Activated CD4-positive, alpha-beta T cell treated with anti-CD3 and anti-CD28 coated beads, Interleukin-2, Interleukin-6, amounts not matched to agents 100 ng/mL and 50 ng/mL, durations not matched to agents 16 hours and 8 hours (primary cell): ENCODE measurements at regions not wholly inside any gene's neighbourhood (a gene's known extent, or its start where the extent isn't known, plus 50 kb on each side); places are given as distances from the start of the nearest gene placed in this dataset.
"Not testable (repeated sequence)": the region's sequence is repeated elsewhere in the genome, so short reads cannot be mapped to it uniquely, and the experiment has no call there.

ENCODE experiments used
- DNase-seq: peaks from one replicate; pipeline ENCODE4 v3.0.0-alpha.2; 2020

DNA sequence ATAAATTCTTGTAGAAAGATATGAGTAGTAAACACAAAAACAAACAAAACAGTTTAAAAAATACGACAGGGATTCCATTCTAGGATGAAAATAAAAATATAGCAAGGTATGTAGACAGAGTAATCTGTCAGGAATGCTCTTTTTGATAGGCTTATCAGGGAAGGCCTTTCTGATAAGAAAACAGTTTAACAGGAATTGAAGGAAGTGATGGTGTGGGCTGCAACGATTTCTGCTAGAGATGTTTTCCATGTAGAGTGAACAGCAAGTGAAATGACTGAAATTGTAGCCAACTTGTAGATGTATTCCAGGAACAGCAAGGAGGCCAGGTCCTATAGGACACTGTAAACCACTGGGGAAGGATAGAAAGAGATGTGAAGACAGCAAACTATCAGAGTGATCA lies 689.7 kb upstream of the GJE1 start:
- DNase-seq, result no peak

DNA sequence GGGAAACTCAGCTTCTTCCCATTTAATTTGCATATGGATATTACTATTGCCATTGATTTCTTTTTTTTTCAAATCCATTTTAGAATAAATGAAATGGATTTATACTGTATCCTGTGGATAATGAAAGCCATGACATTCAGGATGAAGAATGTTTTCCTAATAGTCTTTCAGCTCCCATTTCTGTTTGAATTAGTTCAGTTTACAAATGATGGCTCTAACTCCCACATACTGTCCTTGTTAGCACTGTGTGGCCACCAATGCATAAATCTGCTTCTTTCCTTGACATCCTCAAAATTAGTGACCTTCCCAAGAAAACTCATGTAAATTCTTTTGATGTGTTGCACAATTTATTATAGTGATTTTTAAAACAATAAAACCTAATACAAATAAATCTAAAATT lies 693.2 kb upstream of the GJE1 start:
- DNase-seq, result no peak

DNA sequence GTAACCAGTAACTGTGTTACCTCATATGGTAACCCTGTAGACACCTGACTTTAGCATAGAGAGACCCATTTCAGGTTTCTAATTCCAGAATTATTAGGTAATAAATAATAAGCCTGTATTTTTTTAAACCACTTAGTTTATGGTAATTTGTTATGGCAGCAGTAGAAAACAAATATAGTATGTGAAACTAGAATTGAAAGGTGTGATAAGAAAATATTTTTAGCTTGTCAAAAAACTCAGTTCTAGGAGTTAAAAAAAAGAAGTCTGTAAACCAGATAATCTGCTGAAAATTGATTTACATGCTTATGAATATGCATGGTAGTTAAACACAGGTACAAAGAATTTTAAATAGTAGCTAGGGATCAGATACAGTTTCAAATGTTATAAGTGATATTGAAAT lies 695.0 kb upstream of the GJE1 start:
- no peak for DNase-seq

DNA sequence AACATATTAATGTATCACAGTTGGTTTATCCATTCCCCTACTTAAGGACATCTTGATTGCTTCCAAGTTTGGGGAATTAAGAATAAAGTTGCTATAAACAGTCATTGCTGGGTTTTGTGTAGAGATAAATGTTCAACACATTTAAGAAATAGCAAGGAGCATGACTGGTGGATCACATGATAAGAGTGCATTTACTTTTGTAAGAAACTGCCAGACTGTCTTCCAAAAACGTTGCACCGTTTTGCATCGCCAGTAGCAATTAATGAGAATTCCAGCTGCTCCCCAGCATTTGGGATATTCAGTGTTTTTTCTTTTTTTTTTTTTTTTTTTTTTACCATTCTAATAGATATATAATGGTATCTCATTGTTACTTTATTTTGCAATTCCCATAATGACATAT lies 695.7 kb upstream of the GJE1 start:
- no peak for DNase-seq

DNA sequence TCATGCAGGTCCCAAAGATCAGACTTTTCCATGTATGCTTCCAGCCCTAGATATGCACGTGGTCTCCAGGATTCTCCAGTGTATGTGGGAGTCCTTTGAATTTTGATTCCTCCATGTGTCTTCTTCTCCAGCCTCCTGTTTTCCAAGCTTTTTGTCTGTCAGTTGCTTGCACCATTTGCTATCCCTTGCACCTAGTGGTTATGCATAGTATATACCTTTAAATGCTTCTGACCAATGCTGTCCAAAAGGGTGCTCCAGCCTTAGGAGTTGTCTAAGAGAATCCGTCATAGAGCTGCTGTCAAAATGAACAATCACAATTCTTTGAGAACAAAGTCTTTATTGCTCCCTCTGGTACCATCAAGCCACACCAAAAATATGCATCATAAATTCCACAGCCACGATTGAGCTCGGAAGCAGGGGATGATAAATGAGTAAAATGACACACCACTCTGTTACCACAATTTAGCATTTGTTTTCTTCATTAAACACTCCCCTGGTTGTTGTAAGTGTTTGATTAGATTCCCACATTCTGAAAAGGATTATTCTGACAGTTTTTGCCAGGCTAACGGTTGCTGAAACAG lies 706.2 kb upstream of the GJE1 start:
- no peak for DNase-seq

DNA sequence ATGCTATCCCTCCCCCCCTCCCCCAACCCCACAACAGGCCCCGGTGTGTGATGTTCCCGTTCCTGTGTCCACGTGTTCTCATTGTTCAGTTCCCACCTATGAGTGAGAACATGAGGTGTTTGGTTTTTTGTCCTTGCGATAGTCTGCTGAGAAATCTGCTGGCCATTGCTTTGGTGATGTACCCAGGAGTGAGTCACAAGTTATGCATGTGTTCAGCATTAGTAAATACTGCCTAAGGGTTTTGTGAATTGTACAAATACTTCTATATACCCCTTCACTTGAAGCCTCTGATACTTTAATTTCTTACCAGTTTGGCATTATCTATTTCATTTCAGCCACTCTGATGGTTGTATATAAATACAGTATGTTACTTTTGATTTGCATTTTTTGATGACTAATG lies 711.3 kb upstream of the GJE1 start:
- no peak for DNase-seq

DNA sequence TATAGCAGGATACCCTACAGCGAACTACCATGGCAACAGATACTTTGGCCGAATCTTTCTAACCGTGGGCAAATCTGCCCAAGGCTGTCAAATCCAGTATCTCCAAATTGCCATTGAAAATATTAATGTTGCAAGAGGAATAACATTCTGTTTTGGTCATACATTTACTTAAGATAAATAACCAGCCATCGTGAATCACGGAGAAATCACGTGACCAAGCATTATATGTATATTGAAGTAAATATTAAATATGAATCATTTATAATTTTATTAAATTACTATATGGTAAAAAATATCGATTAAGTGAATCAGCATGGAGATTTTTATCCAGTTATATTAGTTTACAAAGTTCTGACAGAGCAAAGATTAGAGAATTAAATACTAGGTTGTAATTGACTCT lies 714.6 kb upstream of the GJE1 start:
- no peak for DNase-seq

DNA sequence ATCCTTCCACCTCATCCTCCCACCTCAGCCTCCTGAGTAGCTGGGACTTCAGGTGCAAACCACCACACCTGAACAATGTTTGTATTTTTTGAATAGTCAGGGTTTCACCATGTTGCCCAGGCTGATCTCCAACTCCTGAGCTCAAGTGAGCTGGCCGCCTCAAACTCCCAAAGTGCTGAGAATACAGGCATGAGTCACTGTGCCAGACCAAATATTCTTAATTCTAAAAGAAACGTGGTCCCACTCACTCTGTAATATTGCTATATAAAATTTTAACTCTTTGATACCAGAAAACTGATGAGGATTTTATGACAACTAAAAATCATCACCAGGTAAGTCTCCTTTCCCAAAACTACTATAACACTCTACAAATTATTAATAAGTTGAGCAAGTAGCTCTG lies 716.8 kb upstream of the GJE1 start:
- DNase-seq, result no peak

DNA sequence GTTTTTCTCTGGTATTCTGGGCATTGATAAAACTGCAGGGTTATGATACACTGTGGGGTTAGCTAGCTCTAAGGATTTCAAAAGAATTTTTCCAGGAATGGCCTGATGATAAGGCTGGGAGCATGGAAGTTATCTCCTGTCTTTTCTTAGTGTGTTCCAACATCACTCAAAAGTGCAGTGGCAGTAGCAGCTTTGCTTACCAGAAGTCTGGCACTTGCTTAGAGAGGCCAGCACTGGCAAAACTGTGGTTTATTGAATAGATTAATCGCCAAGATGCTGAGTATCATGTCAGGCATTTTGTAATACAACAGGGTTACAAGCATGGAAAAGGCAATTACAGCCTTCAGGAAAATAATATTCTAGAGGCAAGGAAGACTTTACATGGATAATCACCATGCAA lies 719.5 kb upstream of the GJE1 start:
- DNase-seq, result no peak

DNA sequence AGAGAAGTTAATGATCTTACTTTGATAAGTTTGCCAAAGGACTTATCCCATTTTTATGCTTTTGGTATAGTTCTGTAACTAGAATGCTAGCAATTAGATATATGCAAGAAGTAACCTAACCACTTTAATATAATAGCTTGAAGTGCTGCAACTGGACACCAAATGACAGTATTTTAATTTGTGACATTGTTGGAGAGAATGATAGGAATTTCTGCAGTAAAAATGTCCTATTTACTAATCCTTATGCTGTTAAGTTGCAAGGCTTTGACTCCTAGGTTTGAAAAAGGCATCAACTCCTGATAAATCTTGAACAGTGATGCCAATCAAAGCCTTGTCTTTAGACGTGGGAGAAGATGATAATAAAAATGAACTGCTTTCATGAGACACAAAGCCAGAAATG lies 726.0 kb upstream of the GJE1 start:
- DNase-seq, result no peak

DNA sequence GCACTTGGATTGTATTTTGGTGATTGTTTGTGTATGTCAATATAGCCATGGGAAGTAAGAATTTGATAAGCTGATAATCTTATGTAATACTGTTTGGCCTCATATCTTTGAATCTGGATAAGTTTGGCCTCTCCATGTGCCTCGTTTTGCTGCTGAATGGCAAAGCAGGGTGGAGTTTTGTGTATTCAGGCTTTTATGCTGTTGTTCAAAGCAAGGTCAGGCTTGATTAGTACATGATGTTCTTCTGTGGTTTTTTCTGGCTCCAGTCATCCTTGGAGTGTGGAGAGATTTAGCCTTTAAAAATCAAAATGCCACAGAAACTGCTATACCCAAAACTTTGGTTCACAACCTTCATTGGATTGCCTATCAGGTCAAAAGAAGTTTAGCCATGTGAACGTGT lies 728.9 kb upstream of the GJE1 start:
- no peak for DNase-seq

DNA sequence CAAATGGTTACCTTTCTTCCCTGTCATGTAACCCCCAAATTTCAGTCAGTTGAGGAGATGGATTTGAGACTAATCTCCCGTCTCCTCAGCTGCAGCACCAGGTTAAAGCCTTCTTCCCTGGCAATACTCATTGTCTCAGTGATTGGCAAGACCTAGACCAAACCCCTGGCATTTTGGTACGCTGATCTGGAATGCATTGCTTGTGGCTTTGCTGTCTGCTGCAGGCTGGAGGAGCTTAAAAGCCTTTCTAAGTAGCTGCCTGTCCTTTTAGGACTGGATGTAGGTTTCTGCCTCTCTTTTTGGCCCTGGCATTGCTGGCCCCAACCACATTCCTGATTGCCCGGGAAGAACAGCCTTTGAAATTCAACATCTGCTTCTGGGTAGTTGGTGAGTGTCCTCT lies 729.6 kb upstream of the GJE1 start:
- DNase-seq, result no peak

DNA sequence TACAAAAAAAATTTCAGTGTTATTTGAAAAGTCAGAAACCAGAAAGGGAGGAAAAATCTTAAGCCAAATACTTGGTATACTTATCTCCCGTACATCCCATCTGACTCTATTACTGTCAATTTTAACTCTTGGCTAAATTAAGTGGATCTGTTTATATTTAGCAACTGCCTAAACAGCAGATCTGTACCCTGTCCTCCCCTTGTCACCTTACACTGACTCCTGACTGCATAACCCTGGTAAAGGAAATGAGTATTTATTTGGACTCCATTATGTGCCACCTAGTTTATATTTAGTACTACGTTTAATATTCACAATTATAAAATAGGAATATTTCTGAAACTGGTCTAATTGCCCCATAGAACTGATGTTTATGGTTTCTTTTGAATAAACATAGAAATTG lies 730.2 kb upstream of the GJE1 start:
- DNase-seq, result no peak

DNA sequence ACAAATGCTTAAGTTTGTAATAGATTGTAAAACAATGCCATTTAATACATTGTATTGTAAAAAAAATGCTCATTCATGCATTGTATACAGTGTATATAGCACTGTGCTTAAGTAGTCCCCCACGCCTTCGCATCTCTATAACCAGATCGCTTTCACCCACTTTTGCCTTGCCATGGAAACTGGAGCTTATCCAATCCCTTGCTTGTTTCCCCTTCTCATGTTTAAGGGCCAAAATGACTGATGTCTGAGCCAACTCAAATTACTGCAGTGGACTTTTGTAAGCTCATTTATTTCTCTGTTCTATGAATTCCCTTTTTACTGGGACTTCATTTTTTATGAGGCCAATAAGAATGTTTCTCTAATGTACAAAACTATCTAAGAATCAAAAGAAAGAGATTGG lies 730.9 kb upstream of the GJE1 start:
- DNase-seq, result no peak

DNA sequence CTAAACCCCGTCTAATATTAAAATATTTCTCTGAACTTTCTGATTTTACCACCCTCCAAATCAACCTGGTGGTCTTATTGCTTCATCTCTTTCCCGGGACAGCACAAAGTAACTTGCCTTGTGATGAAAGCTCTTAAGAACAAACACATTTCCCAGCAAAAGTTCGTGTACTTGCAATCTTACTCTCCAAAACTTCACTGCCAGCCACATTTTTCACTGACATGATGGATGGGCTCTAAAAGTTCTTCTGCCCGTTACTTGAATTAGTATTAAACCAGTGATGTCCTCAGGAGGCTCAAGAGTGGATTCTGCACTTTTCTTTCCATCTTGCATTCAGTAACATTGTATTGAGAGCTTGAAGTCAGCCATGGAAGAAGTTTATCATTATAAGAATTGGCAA lies 731.6 kb upstream of the GJE1 start:
- DNase-seq, result no peak

DNA sequence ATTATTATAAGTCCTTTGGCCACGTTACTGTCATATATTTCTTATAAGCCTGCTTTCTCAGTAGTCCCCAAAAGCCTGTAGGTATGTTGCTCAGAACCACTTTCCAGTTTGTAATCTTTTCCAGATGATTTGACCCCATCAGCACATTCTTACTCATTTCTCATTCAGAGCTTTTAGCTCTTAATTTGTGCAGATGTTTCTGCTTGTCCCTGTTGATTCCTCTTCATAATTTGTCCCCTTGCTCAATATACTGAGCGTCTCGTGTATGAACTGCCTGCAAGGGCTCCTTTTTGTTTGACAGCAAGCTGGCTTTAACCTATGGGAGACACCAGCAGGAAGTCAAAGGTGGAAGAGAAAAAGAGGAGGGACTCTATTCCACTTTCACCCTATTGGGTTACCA lies 733.8 kb upstream of the GJE1 start:
- no peak for DNase-seq

DNA sequence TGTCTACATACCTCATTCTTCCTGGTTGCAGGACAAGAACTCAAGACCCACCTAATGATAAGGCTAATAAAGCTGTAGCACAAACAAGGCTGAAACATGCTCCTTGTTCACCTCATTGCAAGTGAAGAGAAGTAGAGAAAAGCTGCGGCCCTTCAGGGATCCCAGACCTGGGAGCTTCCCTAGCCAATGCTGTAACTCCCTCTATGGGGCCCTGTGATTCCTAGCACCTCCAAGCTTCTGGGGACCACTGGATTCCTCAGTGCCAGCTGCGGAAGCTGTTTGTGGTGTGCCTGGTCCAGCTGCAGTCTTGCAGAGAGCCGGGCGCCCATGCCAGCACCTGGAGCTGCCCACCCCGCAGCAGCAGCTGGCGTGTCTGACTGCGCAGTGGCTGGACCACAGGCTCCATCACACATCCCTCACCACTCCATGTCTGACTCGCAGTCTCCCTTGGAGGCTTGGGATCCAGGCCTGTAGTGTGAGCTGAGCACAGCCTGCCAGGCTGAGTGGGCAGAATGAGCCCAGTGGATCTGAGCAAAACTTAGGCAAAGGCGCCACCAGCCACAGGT lies 737.2 kb upstream of the GJE1 start:
- no peak for DNase-seq

DNA sequence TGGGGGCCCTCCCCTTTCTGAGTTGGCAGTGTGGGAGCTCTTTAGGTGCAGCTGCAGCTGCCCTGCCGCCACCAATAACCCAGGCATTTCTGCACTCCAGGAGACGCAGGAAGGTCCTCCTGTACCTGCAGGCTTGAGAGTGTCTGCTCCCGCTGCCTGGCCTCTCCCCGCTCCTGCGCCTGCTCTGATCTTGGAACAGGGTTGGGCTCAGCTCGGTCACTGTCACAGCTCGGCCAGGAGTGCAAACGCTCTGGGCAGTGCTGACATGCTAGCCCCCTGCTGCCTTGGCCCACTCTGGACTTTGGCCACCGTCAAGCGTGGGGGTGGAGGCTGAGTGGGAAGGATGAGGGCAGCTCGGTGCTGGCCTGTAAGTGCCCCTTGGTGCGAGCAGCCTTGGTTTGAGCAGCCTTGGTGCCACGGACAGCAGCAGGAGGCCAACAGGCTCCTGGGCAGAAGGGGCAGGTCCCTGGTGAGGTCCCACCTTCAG lies 738.1 kb upstream of the GJE1 start:
- no peak for DNase-seq

DNA sequence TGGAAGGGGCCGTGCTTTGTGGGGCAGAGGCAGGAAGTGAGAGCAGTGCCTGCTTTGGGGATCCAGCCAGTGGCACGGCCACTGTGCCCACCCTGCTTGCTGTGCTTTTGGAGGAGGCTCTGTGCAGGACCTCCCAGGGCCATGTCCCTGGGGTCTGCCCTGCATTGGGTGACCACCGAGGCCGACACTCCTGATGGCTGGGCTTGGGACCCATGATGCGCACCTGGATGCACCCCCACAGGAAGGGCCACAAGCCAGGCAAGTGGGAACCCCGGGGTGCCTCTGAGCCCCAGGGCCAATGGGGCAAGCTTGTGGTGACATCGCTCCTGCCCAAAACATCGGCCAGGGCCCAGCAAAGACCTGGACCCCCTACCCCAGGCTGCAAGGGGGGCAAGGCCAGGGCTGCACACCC lies 738.6 kb upstream of the GJE1 start:
- no peak for DNase-seq

DNA sequence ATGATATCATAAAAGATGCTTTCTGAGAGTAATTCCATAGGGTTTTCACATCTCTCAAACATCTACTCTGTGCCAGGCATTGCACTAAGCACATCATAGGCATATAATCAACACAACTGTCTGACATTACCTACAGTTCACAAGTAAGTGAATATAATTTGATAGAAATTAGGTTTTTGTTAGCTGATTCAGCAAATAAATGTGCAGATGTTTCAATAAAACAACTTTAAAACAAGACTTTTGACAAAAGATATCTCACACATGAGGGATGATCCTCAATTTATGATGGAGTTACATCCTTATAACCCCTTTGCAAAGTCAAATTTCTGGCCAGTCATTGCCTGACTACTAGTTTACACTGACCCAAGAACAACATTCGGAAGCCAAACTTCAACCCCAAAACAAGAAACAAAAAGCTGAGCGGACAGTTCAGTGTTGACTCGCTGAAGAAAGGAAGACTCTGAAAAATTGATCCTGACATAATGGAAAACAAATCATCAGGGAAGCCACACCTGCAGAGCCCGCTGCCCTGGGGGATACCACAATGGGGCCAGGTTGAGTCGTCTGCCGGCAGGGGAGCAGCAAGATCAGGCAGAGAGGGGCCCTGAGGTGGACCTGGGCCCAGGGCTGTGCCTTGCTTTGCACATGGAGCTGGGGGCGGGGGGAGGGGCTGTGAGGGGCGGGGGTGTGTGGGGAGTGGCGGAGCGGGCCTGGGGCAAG lies 739.2 kb upstream of the GJE1 start:
- DNase-seq, result no peak

DNA sequence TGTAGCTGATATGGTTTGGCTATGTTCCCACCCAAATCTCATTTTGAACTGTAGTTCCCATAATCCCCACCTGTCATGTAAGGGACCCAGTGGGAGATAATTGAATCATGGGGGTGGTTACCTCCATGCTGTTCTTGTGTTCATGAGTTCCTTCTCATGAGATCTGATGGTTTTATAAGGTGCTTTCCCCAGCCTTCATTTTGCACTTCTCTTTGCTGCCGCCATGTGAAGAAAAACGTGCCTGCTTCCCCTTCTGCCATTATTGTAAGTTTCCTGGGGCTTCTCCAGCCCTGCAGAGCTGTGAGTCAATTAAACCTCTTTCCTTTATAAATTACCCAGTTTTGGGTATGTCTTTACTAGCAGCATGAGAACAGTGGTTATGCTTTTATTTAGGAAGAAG lies 741.6 kb upstream of the GJE1 start:
- DNase-seq, result not testable (repeated sequence)

DNA sequence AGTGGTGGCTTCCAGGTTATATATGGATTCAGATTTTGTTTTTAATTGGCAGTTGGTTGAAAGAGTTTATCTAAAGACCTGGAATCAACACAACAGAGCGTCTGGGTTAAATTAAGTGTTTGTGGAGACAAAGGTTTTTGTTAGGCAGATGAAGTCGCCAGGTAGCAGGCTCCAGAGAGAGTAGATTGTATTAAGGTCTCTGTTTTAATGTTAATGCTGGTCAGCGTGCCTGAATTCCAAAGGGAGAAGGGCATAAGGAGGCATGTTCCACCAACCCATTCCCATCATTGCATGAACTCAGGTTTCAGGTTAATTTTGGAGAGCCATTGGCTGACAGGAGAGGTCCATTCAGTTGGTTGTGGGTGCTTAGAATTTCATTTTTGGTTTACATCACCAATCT lies 744.1 kb upstream of the GJE1 start:
- no peak for DNase-seq

DNA sequence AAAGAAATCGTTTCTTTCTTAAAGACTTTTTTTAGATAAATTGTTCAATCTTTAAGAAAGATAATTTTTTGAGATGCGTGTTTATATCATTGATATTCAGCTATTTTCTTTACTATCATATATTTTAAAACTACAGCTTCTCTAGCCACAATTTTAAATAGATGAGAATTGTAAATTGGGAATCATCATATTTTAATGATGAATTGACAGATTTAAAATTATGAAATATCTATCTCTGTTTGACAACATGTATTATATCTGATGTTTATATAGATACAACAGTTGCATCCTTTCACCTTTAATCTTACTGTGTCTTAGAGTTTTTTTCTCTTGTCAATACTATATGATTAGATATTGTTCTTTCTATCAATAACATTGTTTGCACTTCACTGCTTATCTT lies 762.3 kb upstream of the GJE1 start:
- no peak for DNase-seq

DNA sequence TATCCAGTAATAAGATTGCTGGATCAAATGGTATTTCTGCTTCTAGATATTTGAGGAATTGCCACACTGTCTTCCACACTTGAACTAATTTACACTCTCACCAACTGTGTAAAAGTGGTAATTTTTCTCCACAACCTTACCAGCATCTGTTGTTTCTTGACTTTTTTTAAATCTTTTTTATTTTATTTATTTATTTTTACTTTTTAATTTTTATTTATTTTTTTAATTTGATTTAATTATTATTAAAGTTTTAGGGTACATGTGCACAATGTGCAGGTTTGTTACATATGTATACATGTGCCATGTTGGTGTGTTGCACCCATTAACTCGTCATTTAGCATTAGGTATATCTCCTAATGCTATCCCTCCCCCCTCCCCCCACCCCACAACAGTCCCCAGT lies 765.9 kb upstream of the GJE1 start:
- DNase-seq, result not testable (repeated sequence)

DNA sequence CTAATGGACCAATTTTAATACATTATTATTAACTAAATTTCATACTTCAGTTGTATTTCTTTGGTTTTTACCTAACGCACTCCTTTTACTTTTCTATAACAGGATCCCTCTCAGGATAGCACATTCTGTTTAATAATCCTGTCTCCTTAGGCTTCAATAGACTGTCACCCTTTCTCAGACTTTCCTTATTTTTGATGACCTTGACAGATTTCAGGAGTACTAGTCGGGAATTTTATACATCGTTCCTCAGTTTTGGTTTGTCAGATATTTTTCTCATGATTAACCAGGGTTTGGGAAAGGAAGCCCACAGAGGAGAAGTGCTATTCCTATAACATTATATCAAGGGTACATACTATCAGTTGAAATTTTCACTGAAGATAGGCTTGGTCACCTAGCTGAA lies 768.0 kb upstream of the GJE1 start:
- no peak for DNase-seq
